T47D (cell line): ENCODE measurements at regions not wholly inside any gene's neighbourhood (a gene's known extent, or its start where the extent isn't known, plus 50 kb on each side); places are given as distances from the start of the nearest gene placed in this dataset.

Experiments
- DNase-seq, 2 experiments: peaks; one replicate each; pipeline versions ENCODE4 v3.0.0 to v3.0.0-alpha.2; 2011 to 2012; ENCODE audit warnings: low read depth in 1 of 2, low spot score in 1 of 2
- JUND ChIP-seq: IDR thresholded peaks from 2 replicates; pipeline ENCODE4 v1.6.1; 2012; ENCODE audit warnings: low read depth
- in situ Hi-C: cut with HindIII; loops from 2 replicates; pipeline ENCODE4 v1.10.0; 2016; ENCODE audit warnings: low sequenced_read_pairs, low pct_unique_long_range_greater_than_20kb

DNA sequence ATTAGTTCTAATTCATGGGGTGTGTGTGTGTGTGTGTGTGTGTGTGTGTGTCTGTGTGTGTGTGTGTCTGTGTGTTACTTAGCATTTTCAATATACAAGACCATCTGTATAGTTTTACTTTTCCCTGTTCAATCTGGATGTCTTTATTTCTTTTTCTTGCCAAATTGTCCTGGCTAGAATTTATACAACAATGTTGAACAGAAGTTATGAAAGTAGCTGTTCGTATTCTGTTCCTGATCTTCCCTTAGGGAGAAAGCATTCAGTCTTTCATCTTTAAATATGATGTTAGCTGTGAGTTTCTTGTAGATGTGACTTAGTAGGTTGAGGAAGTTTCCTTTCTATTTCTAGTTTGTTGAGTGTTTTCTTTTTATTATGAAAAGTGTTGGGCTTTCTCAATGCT, 101.0 kb upstream of the ADRA1D start:
- in situ Hi-C loops: no loop called here
- TF ChIP-seq JUND: no peak
- no peak for DNase-seq

DNA sequence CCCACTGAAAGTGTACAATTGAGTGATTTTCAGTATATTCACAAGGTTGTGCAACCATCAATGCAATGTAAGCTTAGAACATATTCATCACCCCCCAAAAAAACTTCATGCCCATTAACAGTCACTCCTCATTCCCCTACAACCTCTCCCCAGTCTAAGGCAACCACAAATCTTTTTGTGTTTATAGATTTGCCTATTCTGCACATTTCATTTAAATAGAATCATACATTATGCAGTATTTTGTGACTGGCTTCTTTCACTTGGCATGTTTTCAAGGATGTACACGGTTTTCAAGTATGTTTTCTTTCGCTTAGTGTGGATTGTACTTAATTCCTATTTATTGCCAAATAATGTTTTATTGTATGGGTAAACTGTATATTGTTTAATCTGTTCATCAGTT, 95.6 kb upstream of the ADRA1D start:
- TF ChIP-seq JUND: no peak
- in situ Hi-C loops: no loop called here
- DNase-seq: no peak

DNA sequence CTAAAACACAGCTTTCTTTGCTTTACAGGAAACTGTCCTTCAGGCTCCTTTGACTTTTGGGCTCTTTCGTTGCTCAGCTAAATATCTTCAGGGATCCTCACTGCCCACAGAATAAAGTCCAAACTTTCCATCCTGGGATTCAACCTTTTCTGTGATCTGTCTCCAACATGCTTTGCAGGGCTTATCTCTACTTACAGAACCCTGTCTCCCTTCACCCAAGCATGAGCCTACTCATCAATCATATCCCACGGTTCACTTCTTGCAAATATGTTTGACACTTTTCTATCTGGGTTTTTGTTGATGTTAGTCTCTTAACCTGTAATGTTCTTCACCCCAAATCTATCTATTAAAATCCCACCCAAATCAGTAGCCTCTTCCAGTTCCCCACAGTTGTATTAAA, 93.5 kb upstream of the ADRA1D start:
- in situ Hi-C loops: no loop called here

DNA sequence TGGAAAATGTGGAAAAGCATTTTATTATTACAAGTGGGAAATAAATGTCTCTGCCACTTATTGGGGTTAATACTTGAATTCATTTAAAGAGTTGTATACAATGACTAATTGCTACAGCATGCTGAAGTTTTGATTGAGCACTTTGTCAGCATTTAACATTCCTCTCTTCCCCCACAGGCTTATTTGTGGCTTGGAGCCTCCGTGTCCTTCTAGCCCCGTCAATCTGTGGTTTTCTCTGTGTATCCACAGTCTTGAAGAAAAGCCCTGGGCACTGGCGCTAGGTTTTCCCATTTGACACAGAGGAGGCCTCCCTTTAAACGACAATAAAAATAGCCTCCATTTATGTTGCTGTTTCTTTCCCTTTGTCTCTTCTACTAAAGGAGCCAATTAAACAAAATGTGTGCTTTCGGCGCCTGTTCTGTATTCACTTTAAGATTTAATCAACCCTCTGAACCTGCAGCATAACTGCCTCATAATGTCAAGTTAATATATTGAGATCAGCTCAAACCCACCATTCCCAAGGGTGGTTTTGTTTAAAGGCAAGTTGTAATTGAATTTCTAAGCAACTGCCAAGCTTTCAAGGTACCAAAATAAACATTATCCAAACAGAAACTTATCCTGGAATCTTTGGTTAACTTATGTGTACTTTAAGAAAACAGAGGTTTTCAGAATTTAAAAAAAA, 92.9 kb upstream of the ADRA1D start:
- in situ Hi-C loops: no loop called here
- TF ChIP-seq JUND: no peak
- DNase-seq: no peak

More for the DNA sequence above, 93.5 kb upstream of the ADRA1D start:
- TF ChIP-seq JUND: no peak
- no peak for DNase-seq

DNA sequence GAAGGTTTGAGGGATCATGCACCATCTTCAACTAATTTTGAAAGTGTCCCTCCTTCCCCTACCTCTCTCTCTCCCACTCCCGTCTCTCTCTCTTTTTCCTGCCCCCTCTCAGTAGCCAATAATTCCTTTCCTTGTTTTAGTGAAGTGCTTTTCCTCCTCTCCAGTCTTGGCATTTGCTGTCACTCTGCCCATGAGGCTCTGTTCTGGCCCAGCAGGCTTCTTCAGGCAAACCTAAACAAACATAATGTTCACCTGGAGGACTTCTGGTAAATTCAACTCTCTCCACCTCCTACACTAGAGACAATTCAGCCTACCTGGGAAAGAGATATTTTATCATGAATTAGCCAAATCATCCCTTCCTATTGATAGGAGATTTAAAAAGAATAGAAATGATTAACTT, 86.6 kb upstream of the ADRA1D start:
- DNase-seq: no peak
- in situ Hi-C loops: no loop called here
- no peak for TF ChIP-seq JUND

DNA sequence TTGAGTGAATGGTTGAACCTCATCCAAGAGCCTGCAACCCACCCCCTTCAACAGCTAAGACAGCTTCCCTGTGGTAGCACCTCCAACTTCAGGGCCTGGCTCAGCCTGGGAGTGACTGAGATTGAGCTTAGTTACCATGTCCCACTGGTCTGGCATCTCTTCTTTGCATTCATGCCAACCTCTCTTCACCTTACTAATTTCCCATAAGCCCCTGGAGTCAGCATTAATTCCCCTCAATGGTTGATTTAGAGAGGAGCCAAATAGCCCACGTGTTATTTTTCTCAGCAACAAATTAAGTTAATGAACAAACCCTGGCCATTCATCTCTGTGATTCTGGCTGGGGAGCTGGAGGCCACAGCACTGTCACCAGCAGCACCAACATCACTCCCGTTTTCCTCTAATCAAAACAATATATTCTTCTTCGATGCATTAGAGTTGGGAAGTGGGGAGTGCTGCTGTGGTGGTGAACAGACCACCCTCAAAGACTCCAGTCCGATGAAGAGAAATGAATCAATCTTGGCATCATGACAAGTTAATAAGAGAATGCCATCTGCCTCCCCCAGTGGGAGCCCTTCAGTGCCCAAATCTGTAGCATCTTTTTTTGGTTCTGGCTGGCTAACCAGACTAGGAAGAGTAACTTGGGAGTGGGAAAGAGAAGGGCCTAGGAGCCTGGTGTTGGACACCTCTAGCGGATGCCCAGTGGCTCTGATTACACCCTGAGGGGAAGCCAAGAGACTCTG, 83.2 kb upstream of the ADRA1D start:
- DNase-seq: no peak
- no peak for TF ChIP-seq JUND
- in situ Hi-C loops: no loop called here

DNA sequence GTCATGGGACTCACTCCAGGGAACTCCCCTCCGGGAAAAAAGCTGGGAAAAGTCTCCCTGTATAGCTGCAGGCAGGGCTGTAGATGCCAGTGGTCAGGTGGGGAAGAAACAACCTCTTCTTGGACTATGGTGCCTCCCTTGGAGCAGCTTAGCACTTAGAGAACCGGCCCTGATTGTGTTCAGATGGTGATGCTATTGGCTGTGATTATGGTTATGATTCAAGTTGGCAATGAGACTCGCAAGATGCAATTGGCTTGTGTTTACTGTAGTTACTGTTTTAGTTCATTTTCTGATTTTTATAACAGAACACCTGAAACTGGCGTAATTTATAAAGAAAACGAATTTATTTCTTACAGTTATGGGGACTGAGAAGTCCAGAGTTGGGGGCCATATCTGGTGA, 80.9 kb upstream of the ADRA1D start:
- no peak for DNase-seq
- no peak for TF ChIP-seq JUND
- in situ Hi-C loops: no loop called here

DNA sequence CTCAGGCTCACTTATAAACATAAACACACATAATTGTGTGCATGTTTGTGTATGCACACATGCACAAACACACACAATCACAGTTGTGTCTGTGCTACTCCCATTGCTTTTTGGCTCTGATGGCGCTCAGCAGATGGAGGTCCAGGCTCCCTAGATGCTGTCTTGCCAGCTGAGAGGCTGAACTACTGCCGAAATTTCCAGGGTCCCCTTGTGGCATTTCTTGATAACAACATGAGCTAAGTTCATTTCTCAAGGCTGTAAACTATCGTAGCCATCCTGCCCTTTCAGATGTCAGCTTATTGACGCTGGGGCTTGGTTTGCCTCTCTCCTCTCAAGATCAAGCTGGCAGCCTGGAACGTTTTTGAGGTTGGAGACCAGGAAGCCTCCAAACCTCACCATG, 80.1 kb upstream of the ADRA1D start:
- TF ChIP-seq JUND: no peak
- DNase-seq: no peak
- in situ Hi-C loops: no loop called here

DNA sequence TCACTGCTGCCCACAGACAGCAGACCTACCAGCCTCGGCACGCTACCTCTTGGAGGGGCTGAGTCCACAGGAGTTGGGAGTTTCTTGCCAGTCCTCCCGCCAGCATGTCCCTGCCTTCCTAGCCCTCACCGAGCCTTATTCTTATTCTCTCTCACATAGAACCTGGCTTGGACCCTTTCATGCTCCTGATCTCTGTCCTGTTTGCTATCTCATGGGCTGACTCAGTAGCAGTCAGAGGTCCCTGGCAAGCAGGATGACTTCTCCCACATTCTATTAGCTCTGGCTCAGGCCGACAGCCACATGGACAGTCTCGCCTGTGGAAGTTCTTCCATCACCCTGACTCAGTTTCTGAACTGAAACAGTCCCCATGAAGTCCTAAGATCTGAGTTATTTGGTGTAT, 79.5 kb upstream of the ADRA1D start:
- in situ Hi-C loops: no loop called here
- no peak for TF ChIP-seq JUND
- no peak for DNase-seq

DNA sequence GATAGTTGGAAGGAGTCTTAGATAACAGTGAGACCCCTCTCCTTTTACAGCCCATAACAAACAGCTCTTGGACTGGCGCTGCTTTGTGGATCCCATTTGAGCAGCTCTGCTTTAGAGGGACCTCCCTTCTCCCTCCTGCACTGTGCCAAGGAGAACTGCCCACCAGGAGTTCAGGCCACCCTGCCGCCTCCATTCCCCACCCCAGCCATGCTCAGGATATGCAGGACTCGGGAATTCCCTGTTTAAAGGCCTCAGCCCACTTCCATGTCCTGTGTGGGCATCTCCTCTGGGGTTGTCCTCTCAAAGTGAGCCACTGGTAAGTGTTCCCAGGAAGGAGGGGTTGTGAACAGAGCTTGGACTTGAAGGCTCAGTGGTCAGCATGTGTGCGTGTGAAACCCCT, 78.9 kb upstream of the ADRA1D start:
- in situ Hi-C loops: no loop called here
- no peak for TF ChIP-seq JUND
- no peak for DNase-seq

DNA sequence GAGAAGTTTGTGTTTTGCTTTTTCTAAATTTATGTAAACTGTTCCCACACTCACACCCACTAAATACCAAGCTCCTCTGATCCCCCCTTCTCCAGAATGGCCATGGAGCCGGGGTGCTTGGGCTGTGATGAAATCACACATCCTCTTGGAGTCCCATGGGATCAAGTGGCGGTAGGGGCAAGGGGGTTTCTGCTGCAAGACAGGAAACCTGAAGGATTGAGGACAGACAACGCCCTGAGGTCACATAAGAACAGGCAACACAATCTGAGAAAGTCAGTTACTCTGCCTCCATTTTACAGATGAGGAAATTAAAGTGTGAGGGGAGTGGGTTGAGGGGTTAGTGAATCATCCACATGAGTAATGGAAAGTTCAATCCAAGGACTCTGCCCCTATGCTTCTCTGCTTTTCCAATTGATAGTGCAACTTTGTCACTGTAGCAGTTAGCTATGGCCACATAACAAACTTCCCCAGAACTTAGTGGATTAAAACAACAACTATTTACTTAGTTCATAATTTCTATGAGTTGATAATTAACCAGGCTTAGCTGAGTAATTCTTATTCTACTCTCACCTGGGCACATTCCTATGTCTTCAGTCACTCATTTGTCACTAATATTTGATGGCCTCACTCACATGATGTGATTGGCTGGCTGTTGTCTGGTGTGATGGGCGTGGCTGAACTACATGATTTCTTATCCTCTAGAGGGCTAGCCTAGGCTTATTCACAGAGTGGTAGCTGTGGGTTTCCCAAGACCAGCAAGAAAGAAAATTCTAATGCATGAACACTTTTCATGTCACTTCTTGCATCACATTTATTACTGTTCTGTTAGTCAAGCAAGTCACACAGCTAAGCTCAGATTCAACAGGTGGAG, 77.3 kb upstream of the ADRA1D start:
- DNase-seq: no peak
- in situ Hi-C loops: no loop called here
- TF ChIP-seq JUND: no peak

DNA sequence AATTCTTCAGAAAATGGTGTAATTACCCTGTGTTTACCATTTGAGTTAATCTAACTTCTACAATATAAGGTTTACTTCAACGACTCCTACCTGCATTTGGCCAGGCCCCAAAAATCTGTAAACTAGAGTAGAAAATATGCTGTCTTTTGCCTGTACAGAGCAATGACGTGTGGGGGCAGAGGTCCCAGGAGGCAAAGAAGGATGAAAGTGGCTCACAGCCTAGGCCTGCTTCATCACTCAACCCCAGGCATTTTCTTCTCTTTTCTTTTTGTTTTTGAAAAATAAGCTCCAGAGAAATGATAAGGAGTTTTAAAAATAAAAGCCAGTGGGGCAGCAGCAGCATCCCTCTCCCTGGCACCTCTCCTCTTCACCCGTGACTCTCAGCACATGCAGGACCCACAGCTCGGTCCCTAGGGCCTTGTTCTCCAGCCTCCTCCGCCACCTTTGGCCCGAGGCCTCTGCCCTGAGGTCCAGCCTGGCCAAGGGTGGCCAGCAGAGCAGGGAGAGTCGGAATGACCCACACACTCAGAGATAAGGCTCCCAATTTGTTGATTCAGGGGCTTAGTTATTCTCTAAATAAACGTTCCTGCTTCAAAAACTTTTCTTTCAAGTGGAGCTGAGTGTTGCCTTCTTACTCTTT, 76.6 kb upstream of the ADRA1D start:
- in situ Hi-C loops: no loop called here
- TF ChIP-seq JUND: no peak
- no peak for DNase-seq

DNA sequence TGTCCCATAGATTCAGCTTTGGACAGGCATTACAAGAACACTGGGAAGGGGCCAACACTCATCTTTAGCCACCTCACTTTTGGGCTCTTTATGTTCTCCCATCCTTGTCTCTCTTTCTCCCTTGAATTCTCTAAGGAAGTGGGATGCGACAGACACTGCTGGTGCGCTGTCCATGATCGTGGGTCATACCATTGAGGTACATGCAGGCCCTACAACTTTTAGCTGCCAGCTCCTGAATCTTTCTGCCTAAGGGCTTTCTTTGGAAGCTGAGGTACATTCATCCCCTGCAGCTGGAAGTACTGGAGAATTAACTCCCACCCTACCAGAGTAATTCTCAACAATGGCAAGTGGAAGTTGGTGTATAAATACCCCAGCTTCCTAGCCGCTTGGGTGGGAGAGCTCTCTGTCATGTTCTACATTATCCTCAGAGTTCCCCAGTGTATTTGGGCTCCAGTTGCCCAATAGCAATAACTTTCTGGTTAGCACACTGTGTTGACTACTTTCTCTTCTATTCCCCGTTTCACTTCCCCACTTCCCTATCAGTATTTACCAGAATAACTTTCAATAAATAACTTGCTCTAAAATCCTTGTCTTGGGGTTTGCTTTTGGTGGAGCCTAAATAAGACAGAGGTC, 75.6 kb upstream of the ADRA1D start:
- in situ Hi-C loops: no loop called here

More for the DNA sequence above, 75.6 kb upstream of the ADRA1D start:
- no peak for DNase-seq
- no peak for TF ChIP-seq JUND
